ENCODE measurements at regions not wholly inside any gene's neighbourhood (a gene's known extent, or its start where the extent isn't known, plus 50 kb on each side); places are given as distances from the start of the nearest gene placed in this dataset.

DNA sequence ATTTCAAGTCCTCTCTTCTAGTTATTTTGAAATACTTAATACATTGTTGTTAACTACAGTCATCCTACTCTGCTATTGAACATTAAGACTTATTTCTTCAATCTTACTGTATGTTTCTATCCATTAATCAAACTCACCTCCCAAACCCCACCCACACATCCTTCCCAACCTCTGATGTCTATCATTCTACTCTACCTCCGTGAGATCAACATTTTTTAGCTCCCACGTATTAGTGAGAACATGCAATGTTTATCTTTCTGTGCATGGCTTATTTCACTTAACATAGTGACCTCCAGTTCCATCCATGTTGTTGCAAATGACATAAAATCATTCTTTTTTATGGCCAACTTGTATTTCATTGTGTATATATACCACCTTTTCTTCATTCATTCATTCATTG lies 236.6 kb upstream of the CTNNB1 start:
- no peak for DNase-seq

GRCh38 chr3:40968666-40969065 lies 230.6 kb upstream of the CTNNB1 start:
- DNase-seq = no peak

- DNase-seq = no peak
Measured at GRCh38 chr3:40969341-40969740, 230.0 kb upstream of the CTNNB1 start.

GRCh38 chr3:40969756-40970466 lies 229.4 kb upstream of the CTNNB1 start:
- no peak for DNase-seq

GRCh38 chr3:40971191-40972168 lies 227.8 kb upstream of the CTNNB1 start:
- DNase-seq = peak; percentile 62 to 66

- no peak for DNase-seq
Measured at GRCh38 chr3:40972350-40972749, 227.0 kb upstream of the CTNNB1 start.

- no peak for DNase-seq
Measured at GRCh38 chr3:40973141-40973540, 226.2 kb upstream of the CTNNB1 start.

GRCh38 chr3:40975711-40976121 lies 223.6 kb upstream of the CTNNB1 start:
- DNase-seq = no peak

DNA sequence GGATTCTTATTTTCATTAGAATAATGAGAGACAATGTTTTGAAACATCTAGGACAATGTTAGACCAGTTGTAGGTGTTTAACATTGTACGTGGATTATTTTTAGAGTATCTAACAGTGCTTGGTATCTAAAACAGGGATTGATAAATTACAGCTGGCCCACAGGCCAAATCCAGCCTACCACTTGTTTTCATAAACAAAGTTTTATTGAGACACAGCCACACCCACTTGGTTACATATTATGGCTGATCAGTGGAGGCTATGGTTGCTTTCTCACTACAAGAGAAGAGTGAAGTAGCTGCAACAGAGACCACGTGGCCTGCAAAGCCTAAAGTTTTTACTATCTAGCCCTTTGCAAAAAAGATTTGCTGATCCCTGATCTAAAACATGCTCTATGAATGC lies 223.1 kb upstream of the CTNNB1 start:
- DNase-seq = no peak

GRCh38 chr3:40978442-40978841 lies 220.9 kb upstream of the CTNNB1 start:
- DNase-seq = no peak

- no peak for DNase-seq
Measured at GRCh38 chr3:40979962-40980361, 219.3 kb upstream of the CTNNB1 start.

DNA sequence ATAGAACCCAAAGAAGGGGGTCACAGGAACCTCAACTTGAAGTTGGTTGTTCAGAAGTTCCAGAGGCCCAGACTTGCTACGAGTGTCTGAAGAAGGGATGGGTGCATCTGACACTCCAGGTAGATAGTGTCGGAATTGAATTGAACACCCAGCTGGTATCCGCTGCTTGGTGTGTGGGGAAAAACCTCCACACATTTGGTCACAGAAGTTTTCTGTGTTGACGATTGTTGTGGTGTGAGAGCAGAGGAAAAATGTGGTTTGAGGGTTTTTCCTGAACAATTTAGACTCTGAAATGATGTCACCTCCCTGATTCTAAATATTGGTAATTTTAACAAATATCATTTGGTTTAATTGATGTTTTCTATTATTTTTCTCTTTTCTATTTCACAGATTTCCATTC lies 218.8 kb upstream of the CTNNB1 start:
- DNase-seq = no peak

DNA sequence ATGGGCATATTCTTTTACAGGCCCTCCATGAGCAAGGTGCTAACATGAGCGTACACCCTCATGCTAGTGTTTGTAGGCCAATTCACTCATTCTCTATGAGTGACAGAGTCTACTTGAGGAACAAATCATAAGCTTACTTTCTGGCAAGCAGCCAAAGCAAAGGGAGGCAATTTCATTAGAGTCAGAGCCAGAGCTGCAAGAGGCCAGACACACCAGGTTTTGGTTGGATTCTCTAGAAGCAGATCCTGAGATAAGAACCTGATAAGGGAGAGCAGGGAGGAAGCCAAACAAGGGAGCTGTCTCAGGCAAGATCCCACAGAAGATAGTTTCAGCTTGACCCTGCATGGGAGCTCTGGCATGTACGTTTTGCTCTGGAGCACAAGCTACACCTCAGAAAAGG lies 214.1 kb upstream of the CTNNB1 start:
- no peak for DNase-seq

DNA sequence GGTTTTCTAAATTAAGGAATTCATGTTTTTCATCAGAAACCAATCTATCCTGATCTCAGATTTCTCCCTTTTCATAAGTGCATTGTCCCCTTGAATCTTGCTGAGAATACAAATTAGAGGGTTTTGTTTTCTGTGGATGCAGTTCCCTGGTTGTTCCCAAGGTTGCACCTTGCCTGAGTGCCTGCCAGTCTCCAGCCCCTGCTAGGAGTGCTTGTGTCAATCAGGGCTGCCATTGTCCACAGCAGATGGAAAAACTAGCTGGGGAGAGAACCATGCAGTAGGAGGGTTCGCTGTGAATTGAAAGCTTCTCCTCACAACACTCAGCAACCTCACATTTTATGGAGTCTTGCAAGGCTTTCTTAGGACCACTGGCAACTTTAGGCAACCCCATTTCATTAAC lies 210.8 kb upstream of the CTNNB1 start:
- DNase-seq = no peak

- no peak for DNase-seq
Measured at GRCh38 chr3:40989141-40990061, 209.9 kb upstream of the CTNNB1 start.

DNA sequence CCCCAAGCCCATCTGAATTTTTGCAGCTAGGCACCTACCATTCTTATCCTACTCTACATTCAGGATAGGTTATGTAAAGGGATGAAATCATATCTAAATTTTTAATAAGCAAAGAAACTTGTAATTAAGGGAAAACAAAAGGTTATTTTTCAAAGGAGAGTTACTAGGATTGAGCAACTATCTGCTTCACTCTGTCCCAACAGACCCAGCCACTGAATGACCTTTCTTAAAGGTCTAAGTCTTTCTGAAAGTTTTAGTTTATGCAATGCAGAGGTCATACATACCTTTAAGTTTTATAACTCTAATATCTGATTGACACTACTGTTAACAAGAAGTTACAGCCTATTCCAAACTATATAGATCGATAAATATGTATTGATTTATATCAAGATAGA lies 209.2 kb upstream of the CTNNB1 start:
- DNase-seq = no peak

- DNase-seq = no peak
Measured at GRCh38 chr3:40992023-40992422, 207.3 kb upstream of the CTNNB1 start.

DNA sequence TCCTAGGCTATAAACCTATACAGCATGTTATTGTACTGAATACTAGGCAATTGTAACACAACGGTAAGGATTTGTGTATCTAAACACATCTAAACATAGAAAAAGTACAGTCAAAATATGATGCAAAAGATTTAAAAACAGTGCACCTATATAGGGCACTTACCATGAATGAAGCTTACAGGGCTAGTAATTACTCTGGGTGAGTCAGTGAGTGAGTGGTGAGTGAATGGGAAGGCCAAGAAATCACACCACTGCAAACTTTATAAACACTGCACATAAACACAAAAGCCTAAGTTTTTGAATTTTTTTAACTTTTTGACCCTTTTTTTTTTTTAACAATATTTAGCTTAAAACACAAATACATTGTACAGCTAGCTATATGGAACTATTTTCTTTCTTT lies 204.7 kb upstream of the CTNNB1 start:
- DNase-seq = no peak

GRCh38 chr3:40995271-40995670 lies 204.0 kb upstream of the CTNNB1 start:
- DNase-seq = no peak

GRCh38 chr3:40996382-40996781 lies 202.9 kb upstream of the CTNNB1 start:
- no peak for DNase-seq

DNA sequence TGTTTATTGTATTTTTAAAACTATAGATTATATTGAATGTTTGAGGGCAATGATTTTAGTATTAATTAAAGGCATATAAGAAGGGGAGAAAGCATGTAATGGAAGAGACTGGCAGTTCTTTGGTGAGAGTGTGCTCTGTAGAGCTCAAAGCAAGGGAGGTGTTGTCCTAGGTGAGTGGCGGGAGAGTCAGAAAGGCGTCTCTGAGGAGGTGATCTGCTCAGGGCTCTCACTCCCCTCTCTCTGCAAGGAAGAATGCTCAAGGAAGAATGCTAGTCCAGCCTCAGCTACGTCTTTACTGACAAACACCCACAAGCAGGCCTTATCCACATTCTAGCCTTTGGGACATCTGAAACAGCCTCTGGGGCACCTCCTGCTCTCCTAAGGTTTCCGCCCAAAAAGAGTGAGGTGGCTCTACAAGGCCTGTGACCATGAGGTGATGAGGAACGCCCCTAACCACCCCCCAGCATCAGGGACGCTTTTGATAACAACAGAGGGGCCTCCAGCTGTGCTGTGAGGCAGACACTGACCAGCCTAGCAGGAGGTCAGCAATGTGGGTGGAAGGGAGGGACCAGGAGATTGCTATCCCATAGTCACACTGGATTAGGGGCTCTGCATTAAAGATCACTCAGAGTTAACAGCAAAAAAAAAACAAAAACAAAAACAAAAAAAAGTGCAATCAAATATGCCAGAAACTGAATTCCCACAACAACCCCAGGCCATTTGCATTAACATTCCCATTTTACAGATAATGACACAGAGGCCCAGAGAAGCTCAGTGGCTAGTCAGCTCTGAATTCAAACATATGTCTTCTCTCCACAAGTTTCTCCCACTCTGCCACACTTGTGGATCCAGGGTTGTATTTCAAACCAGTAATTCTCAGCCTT lies 202.2 kb upstream of the CTNNB1 start:
- DNase-seq = no peak
